Neutrophil (primary cell): ENCODE measurements at regions not wholly inside any gene's neighbourhood (a gene's known extent, or its start where the extent isn't known, plus 50 kb on each side); places are given as distances from the start of the nearest gene placed in this dataset.

ENCODE experiments used
- H3K27ac ChIP-seq: fragments of 200-600 bp; sonication (generic); 2 replicates; pipeline ENCODE4 v1.5.1; 2016; ENCODE audit warnings: mild to moderate bottlenecking, moderate library complexity
- H3K27me3 ChIP-seq: fragments of 200-600 bp; sonication (generic); 2 replicates; pipeline ENCODE4 v1.6.0; 2016; ENCODE audit warnings: mild to moderate bottlenecking
- H3K36me3 ChIP-seq: fragments of 200-600 bp; sonication (generic); 2 replicates; pipeline ENCODE4 v1.5.1; 2017
- H3K4me1 ChIP-seq, 2 experiments: fragments of 200-600 bp in 1 of 2; sonication (generic) in 1 of 2; 1 replicate in 1 of 2; 2 replicates in 1 of 2; pipeline versions ENCODE4 v1.5.1 to v1.6.1; 2013 to 2016; ENCODE audit warnings: low read depth in 1 of 2, low read length in 1 of 2, mild to moderate bottlenecking in 1 of 2, moderate library complexity in 1 of 2; ENCODE audit not compliant: control insufficient read depth in 1 of 2, insufficient read depth in 1 of 2
- H3K4me3 ChIP-seq, 2 experiments: fragments of 200-600 bp in 1 of 2; sonication (generic) in 1 of 2; 1 replicate in 1 of 2; 2 replicates in 1 of 2; pipeline ENCODE4 v1.5.1; 2013 to 2016; ENCODE audit warnings: low read depth in 1 of 2, low read length in 1 of 2, mild to moderate bottlenecking in 1 of 2, moderate library complexity in 1 of 2
- H3K9me3 ChIP-seq: fragments of 200-600 bp; sonication (generic); 2 replicates; pipeline ENCODE4 v1.5.1; 2016
- TF ChIP-seq, protein P1 (sequence below): fragments of 200-600 bp; sonication (generic); IDR thresholded peaks from 2 replicates; pipeline ENCODE4 v1.5.1; 2016; ENCODE audit warnings: antibody characterized with exemption

DNA sequence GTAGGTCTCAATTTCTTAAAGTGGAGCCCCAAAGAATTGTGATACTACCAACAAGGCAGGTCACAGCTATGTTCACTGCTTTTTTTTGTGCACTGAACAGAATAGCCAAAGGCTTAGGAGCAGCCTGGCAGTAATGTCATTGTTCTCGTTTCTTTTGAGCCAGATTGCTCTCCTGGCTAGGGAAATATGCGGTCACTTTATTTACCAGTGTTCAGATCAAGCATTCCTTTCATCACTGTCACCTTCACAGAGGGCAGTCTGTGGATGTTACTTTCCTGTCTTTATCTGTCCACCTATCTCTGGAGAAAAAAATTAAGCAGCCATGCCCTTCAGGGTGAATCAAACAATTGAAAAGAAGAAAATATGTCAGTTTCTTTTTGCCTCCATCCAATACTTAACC, 159.6 kb downstream of the BTG1 start:
- Histone ChIP-seq H3K4me1 (no peaks in the 10 kb centered on the region), H3K27me3 (no peaks in the 10 kb centered on the region), H3K27ac (no peak overlapping the region), H3K9me3 (no peaks in the 10 kb centered on the region), H3K36me3 (no peaks in the 10 kb centered on the region), H3K4me3 (no peak overlapping the region)
- TF ChIP-seq, protein P1, sequence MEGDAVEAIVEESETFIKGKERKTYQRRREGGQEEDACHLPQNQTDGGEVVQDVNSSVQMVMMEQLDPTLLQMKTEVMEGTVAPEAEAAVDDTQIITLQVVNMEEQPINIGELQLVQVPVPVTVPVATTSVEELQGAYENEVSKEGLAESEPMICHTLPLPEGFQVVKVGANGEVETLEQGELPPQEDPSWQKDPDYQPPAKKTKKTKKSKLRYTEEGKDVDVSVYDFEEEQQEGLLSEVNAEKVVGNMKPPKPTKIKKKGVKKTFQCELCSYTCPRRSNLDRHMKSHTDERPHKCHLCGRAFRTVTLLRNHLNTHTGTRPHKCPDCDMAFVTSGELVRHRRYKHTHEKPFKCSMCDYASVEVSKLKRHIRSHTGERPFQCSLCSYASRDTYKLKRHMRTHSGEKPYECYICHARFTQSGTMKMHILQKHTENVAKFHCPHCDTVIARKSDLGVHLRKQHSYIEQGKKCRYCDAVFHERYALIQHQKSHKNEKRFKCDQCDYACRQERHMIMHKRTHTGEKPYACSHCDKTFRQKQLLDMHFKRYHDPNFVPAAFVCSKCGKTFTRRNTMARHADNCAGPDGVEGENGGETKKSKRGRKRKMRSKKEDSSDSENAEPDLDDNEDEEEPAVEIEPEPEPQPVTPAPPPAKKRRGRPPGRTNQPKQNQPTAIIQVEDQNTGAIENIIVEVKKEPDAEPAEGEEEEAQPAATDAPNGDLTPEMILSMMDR = no peak

DNA sequence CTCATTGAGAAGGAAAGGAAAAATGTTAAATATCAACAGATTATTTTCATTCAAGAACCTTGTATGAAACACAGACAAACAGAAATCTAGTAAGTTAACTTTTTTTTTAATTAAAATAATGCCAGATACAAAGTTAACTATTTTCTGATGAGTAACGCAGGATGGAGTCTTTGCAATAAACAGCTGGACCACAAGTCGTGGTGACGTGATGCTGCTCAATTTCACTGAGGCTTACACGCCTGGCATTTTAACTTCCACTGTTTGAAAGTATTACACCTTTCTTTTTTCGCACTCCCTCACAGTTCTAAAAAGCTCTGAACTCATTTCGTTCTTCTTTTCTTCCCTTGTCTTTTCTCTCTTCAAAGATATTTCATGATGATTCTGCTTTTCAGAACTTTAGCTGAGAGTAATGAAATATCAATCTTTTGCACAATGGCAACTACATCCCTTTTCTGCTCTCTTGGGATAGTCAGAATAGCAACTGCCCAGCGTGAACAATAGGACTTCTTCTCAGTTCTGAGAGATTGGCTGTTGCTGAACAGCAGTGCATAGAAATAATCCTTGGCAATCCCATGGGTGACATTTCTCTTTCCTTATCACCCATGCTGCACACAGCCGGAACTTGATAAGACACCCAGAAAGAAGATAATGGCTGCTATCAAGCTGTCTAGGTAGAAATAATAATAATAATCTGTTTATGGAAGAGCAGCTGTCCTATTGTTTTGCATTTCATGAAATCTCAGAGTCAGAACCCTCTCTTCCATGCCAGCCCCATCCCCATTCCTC, 160.5 kb downstream of the BTG1 start:
- no peaks in the 10 kb centered on the region for H3K27me3 ChIP-seq
- no peaks in the 10 kb centered on the region for H3K36me3 ChIP-seq
- TF ChIP-seq, protein P1 = no peak
- H3K4me3 ChIP-seq = no peak overlapping the region
- H3K27ac ChIP-seq = no peak overlapping the region
- H3K9me3 ChIP-seq = no peaks in the 10 kb centered on the region
- no peaks in the 10 kb centered on the region for H3K4me1 ChIP-seq

DNA sequence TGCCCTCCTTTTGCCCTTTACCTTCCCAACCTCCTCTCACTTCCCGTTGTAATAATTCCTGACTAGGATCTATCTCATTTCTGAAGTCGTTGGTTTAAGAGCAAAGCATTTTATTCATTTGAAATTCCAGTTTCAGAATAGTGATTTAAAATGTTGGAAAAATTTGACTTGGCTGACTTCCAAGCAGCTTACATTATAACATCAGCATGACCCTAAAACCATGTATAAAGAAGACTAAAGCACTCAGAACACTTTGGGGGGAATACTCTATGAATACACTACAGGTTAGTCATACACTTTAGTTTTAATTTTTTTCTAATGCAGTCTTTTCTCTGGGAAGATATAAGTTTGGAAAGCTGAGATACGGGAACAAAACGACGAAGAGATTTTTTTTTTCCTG, 161.1 kb downstream of the BTG1 start:
- Histone ChIP-seq H3K4me1 (no peaks in the 10 kb centered on the region), H3K9me3 (no peaks in the 10 kb centered on the region), H3K4me3 (no peak overlapping the region), H3K27ac (no peak overlapping the region), H3K36me3 (no peaks in the 10 kb centered on the region), H3K27me3 (no peaks in the 10 kb centered on the region)
- TF ChIP-seq, protein P1 = no peak

DNA sequence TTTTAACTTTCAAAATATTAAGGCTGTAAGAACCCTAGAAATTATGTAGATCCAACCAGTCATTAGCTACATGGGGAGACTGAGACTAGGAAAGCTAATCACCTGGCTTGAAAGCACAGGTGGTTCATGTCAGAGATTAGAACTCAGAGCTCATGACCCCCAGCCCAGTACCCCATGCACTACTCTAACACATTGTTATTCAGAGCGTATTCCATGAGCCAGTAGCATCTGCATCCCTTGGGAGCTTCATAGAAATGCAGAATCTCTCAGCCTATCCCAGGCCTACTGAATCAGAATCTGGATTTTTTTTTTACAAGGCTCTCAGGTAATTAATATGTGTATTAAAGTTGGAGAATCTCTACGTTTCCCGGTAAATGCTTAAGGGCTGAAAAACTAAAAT, 161.7 kb downstream of the BTG1 start:
- Histone ChIP-seq H3K9me3 (no peaks in the 10 kb centered on the region), H3K4me3 (no peak overlapping the region), H3K4me1 (no peaks in the 10 kb centered on the region), H3K27me3 (no peaks in the 10 kb centered on the region), H3K27ac (no peak overlapping the region), H3K36me3 (no peaks in the 10 kb centered on the region)
- TF ChIP-seq, protein P1 = no peak

DNA sequence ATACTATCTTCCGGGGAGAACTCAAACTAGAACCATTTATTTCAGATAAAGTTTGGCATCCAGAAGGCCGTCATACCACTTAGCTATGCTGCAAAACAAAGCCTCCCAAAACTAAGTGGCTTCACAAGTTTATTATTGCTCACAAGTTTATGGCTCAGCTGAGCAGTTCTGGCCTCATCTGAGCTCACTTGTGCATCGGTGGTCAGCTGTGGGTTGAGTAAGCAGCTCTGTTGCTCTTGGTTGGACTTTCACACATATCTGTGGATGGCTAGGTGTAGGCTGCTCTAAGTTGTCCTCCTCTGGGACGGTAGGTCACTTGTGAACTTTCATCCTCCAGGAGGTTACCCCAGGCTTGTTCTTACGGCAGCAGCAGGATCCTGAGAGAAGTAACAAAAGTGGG, 162.7 kb downstream of the BTG1 start:
- Histone ChIP-seq H3K36me3 (no peaks in the 10 kb centered on the region), H3K4me3 (no peak overlapping the region), H3K9me3 (no peaks in the 10 kb centered on the region), H3K4me1 (no peaks in the 10 kb centered on the region), H3K27ac (no peak overlapping the region), H3K27me3 (no peaks in the 10 kb centered on the region)
- TF ChIP-seq, protein P1 = no peak
